ENCODE measurements at regions not wholly inside any gene's neighbourhood (a gene's known extent, or its start where the extent isn't known, plus 50 kb on each side); places are given as distances from the start of the nearest gene placed in this dataset.

DNA sequence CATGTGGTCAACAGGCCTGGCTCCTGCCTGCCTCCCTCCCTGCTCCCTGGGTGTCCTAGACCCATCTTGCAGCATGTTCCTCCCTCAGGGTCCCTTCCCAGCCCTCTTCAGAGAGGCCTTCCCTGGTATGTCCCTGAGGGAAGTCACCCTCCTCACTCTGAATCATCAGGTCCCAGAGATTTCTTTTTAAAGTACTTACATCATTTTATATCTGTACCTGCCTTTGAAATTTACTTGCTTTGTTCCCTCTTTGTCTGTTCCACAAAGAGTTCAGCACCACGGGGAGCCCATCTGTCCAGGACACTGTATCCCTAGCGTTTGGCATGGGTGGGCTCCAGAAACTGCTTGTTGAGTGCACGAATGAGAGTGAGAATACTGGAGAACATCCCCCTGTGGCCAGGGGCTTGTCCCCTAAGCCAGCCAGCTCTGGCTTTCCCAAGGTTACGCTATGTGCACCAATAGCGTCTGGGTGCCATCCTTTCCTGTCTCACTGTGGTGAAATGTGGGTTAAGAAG is 50.6 kb upstream of the IGFBP3 start:
- H3K4me3 ChIP-seq (ENCODE audit: low read length) = no peak overlapping the region
- DNase-seq (ENCODE audit: low read depth) = no peak
- TF ChIP-seq CTCF (conservative IDR thresholded peaks at IDR 0.05; ENCODE audit: low read depth, low read length) = no peak

GRCh38 chr7:45971171-45971570 is 50.1 kb upstream of the IGFBP3 start:
- H3K4me3 ChIP-seq (ENCODE audit: low read length) = no peak overlapping the region
- no peak for TF ChIP-seq CTCF (conservative IDR thresholded peaks at IDR 0.05; ENCODE audit: low read depth, low read length)
- no peak for DNase-seq (ENCODE audit: low read depth)

All from retinal pigment epithelial cell (primary cell).